Astrocyte of the cerebellum (primary cell): ENCODE measurements at regions not wholly inside any gene's neighbourhood (a gene's known extent, or its start where the extent isn't known, plus 50 kb on each side); places are given as distances from the start of the nearest gene placed in this dataset.
"Not testable (repeated sequence)": the region's sequence is repeated elsewhere in the genome, so short reads cannot be mapped to it uniquely, and the experiment has no call there.

Experiments
- DNase-seq: peaks from one replicate; pipeline ENCODE4 v3.0.0-alpha.2; 2011; ENCODE audit warnings: low read depth
- H3K4me3 ChIP-seq: 2 replicates; pipeline ENCODE4 v1.5.1; 2011; ENCODE audit warnings: mild to moderate bottlenecking, low read depth, low read length, moderate library complexity
- CTCF ChIP-seq: IDR thresholded peaks from 2 replicates; pipeline ENCODE4 v1.5.1; 2012; ENCODE audit warnings: low read length, low read depth, moderate library complexity, mild to moderate bottlenecking; ENCODE audit errors: missing control alignments
- in situ Hi-C: cut with HindIII; loops from 2 replicates; pipeline ENCODE4 v1.10.0; 2017; ENCODE audit warnings: low sequenced_read_pairs

- H3K4me3 ChIP-seq: no peak overlapping the region
- in situ Hi-C loops: no loop called here
- no peak for TF ChIP-seq CTCF
- no peak for DNase-seq
Observed at GRCh38 chr16:79836144-79836543, 235.6 kb upstream of the MAF start.

DNA sequence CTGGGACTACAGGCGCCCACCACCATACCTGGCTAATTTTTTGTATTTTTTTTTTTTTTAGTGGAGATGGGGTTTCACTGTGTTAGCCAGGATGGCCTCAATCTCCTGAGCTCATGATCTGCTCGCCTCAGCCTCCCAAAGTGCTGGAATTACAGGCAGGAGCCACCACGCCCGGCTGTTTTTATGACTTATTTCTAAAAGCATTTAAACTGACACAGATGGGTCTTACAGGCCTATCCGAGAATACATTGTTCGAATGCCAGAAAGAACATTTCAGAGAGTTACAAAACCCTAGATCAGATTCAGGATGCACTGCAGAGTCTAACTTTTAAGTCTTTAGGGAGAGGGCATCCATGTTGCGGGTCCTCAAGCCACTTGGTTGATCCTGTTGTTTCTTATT, 234.7 kb upstream of the MAF start:
- H3K4me3 ChIP-seq: no peak overlapping the region
- DNase-seq: no peak
- no peak for TF ChIP-seq CTCF
- in situ Hi-C loops: no loop called here

DNA sequence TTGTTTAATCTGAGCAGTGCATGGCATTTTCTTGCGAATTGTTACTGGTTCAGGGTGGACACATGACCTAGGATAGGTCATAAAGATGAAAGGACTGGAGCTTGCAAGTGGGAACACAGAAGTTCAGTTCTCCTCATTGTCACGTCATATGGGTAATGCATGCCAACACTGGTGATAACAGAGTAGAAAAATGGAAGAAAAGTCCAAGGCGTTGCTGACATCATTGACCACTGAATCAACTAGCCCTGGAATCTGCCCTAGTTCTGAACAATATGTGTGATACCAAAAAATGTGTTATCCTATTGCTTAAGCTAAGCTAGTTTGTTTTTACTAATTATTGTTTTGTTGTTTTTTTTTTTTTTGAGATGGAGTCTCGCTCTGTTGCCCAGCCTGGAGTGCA, 234.2 kb upstream of the MAF start:
- TF ChIP-seq CTCF: no peak
- in situ Hi-C loops: no loop called here
- DNase-seq: no peak
- H3K4me3 ChIP-seq: no peak overlapping the region

DNA sequence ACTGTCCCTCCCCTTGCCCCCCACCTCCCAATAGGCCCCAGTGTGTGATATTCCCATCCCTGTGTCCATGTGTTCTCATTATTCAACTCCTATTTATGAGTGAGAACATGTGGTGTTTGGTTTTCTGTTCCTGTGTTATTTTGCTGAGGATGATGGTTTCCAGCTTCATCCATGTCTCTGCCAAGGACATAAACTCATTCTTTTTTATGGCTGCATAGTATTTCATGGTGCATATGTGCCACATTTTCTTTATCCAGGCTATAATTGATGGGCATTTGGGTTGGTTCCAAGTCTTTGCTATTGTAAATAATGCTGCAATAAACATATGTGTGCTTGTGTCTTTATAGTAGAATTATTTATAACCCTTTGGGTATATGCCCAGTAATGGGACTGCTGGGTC, 233.5 kb upstream of the MAF start:
- H3K4me3 ChIP-seq, in situ Hi-C loops, DNase-seq: not testable (repeated sequence)

DNA sequence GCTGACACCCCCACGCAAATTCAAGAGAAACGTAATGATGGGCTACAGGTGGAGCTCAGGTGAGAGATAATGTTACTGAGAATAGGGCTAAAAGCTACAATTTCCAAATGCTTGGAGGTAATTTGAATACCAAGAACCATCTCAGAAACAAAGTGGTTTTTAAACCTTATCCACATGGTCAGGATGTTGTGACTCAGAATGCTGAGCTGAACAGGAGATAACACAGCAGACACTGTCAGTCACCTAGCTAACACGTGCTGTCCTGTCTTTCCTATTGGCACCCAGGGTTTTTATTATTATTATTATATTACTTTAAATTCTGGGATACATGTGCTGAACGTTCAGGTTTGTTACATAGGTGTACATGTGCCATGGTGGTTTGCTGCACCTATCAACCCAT, 233.0 kb upstream of the MAF start:
- in situ Hi-C loops: no loop called here
- no peak for TF ChIP-seq CTCF
- no peak for DNase-seq
- H3K4me3 ChIP-seq: no peak overlapping the region

DNA sequence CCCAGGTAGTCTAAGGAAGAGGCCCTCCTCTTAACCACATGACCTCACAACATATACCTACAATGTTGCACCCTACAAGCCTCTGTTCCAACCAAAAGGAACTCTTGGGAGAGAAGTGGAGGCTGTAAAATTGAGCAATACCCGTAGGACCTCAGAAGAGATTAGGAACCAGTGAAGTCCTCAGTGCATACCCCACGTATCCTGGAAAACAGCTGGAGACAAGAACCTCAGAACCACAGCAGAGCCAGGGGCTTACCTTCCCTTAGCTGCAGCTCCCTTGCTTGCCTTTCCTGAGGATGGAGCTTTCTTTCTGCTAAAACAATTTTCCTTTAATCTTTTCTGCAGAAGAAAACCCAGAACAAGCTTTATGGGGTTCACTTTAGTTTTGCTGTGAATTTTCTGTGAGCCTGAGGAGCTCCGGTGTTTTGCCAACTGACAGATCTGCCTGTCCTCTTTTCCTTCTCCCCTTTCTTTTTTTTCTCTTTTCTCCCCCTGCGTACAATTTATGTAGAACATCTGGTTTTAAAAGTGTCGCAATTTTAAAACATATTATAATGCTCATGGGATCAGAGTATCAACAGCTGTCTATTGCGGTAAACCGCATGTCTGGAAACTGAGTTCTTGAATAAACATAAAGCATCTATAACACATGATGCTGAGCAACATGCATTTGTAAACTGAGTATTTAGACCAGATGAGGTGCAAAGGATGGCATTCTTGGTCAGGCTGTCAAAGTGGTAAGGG, 226.4 kb upstream of the MAF start:
- in situ Hi-C loops: no loop called here
- no peak overlapping the region for H3K4me3 ChIP-seq
- TF ChIP-seq CTCF: no peak
- no peak for DNase-seq

GRCh38 chr16:79825002-79825401, 224.5 kb upstream of the MAF start:
- TF ChIP-seq CTCF: no peak
- in situ Hi-C loops: no loop called here

More at GRCh38 chr16:79825002-79825401, 224.5 kb upstream of the MAF start:
- no peak overlapping the region for H3K4me3 ChIP-seq
- DNase-seq: no peak
